ENCODE measurements at regions not wholly inside any gene's neighbourhood (a gene's known extent, or its start where the extent isn't known, plus 50 kb on each side); places are given as distances from the start of the nearest gene placed in this dataset.

GRCh38 chr14:99079061-99079727, 192.8 kb downstream of the BCL11B start:
- 84 to 88% (median 87%) methylated on average over 9 of the region's 9 CpGs for WGBS, 3 donors
- Histone ChIP-seq H3K27me3 (ENCODE audit: control insufficient read depth in 3 of 3, insufficient read depth in 3 of 3, low read length in 3 of 3) (no peaks in the 10 kb centered on the region), H3K27ac (ENCODE audit: low read depth in 1 of 3, low read length in 2 of 3) (no peak overlapping the region), H3K4me3 (ENCODE audit: low read depth in 1 of 3, low read length in 3 of 3) (no peak overlapping the region), H3K36me3 (ENCODE audit: control insufficient read depth in 3 of 3, insufficient read depth in 2 of 3, low read depth in 1 of 3, low read length in 3 of 3) (no peaks in the 10 kb centered on the region), H3K4me1 (ENCODE audit: control insufficient read depth in 3 of 3, insufficient read depth in 2 of 3, low read depth in 1 of 3, low read length in 2 of 3) (no peaks in the 10 kb centered on the region), H3K9me3 (ENCODE audit: control insufficient read depth in 2 of 2, insufficient read depth in 1 of 2, low read depth in 1 of 2, low read length in 1 of 2) (peaks cover 0 to 4% of the 10 kb centered on the region in 2 donors)
- DNase-seq (no peak), FAIRE-seq (no peak)

- FAIRE-seq (no peak), DNase-seq (no peak)
- no peaks in the 10 kb centered on the region for H3K36me3 ChIP-seq (ENCODE audit: control insufficient read depth in 3 of 3, insufficient read depth in 2 of 3, low read depth in 1 of 3, low read length in 3 of 3)
- WGBS, 3 donors = 79 to 85% (median 82%) methylated on average over 3 of the region's 3 CpGs
- no peaks in the 10 kb centered on the region for H3K27me3 ChIP-seq (ENCODE audit: control insufficient read depth in 3 of 3, insufficient read depth in 3 of 3, low read length in 3 of 3)
- no peak overlapping the region for H3K4me3 ChIP-seq (ENCODE audit: low read depth in 1 of 3, low read length in 3 of 3)
- H3K27ac ChIP-seq (ENCODE audit: low read depth in 1 of 3, low read length in 2 of 3) = no peak overlapping the region
- H3K9me3 ChIP-seq (ENCODE audit: control insufficient read depth in 2 of 2, insufficient read depth in 1 of 2, low read depth in 1 of 2, low read length in 1 of 2) = peaks cover 0 to 4% of the 10 kb centered on the region in 2 donors
- H3K4me1 ChIP-seq (ENCODE audit: control insufficient read depth in 3 of 3, insufficient read depth in 2 of 3, low read depth in 1 of 3, low read length in 2 of 3) = no peaks in the 10 kb centered on the region
Observed at GRCh38 chr14:99080306-99080705, 191.7 kb downstream of the BCL11B start.

- Histone ChIP-seq H3K9me3 (ENCODE audit: control insufficient read depth in 2 of 2, insufficient read depth in 1 of 2, low read depth in 1 of 2, low read length in 1 of 2) (peaks cover 0 to 4% of the 10 kb centered on the region in 2 donors), H3K36me3 (ENCODE audit: control insufficient read depth in 3 of 3, insufficient read depth in 2 of 3, low read depth in 1 of 3, low read length in 3 of 3) (no peaks in the 10 kb centered on the region), H3K27ac (ENCODE audit: low read depth in 1 of 3, low read length in 2 of 3) (no peak overlapping the region), H3K4me3 (ENCODE audit: low read depth in 1 of 3, low read length in 3 of 3) (no peak overlapping the region), H3K4me1 (ENCODE audit: control insufficient read depth in 3 of 3, insufficient read depth in 2 of 3, low read depth in 1 of 3, low read length in 2 of 3) (no peaks in the 10 kb centered on the region), H3K27me3 (ENCODE audit: control insufficient read depth in 3 of 3, insufficient read depth in 3 of 3, low read length in 3 of 3) (no peaks in the 10 kb centered on the region)
- FAIRE-seq = no peak
- 86 to 94% (median 93%) methylated on average over 9 of the region's 9 CpGs for WGBS, 3 donors
- no peak for DNase-seq
Observed at GRCh38 chr14:99081156-99081765, 190.7 kb downstream of the BCL11B start.

DNA sequence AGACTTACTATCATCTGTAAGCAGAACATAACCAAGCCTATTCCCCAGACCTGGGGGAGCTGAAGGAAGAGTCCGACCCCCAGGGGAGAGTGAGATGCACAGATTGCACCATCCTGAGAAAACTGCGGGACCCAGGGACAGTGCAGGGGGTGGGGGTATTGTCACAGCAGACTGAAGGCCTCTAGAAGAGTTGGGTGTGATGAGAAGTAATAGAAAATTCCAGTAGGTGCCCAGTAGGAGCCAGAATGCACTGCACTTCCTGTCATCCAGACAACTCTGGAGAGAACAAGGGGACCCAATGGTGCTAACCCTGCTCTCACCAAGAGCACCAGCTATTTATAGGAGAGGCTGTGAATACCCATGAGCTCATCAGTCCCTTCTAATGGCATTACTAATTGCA, 190.1 kb downstream of the BCL11B start:
- Histone ChIP-seq H3K4me1 (ENCODE audit: control insufficient read depth in 3 of 3, insufficient read depth in 2 of 3, low read depth in 1 of 3, low read length in 2 of 3) (no peaks in the 10 kb centered on the region), H3K27me3 (ENCODE audit: control insufficient read depth in 3 of 3, insufficient read depth in 3 of 3, low read length in 3 of 3) (no peaks in the 10 kb centered on the region), H3K27ac (ENCODE audit: low read depth in 1 of 3, low read length in 2 of 3) (no peak overlapping the region), H3K36me3 (ENCODE audit: control insufficient read depth in 3 of 3, insufficient read depth in 2 of 3, low read depth in 1 of 3, low read length in 3 of 3) (no peaks in the 10 kb centered on the region), H3K9me3 (ENCODE audit: control insufficient read depth in 2 of 2, insufficient read depth in 1 of 2, low read depth in 1 of 2, low read length in 1 of 2) (peaks cover 0 to 4% of the 10 kb centered on the region in 2 donors), H3K4me3 (ENCODE audit: low read depth in 1 of 3, low read length in 3 of 3) (no peak overlapping the region)
- WGBS, 3 donors = 85 to 94% (median 86%) methylated on average over 2 of the region's 2 CpGs
- DNase-seq (no peak), FAIRE-seq (no peak)

- H3K4me1 ChIP-seq (ENCODE audit: control insufficient read depth in 3 of 3, insufficient read depth in 2 of 3, low read depth in 1 of 3, low read length in 2 of 3) = no peaks in the 10 kb centered on the region
- no peaks in the 10 kb centered on the region for H3K9me3 ChIP-seq (ENCODE audit: control insufficient read depth in 2 of 2, insufficient read depth in 1 of 2, low read depth in 1 of 2, low read length in 1 of 2)
- no peaks in the 10 kb centered on the region for H3K27me3 ChIP-seq (ENCODE audit: control insufficient read depth in 3 of 3, insufficient read depth in 3 of 3, low read length in 3 of 3)
- no peaks in the 10 kb centered on the region for H3K36me3 ChIP-seq (ENCODE audit: control insufficient read depth in 3 of 3, insufficient read depth in 2 of 3, low read depth in 1 of 3, low read length in 3 of 3)
- 76 to 85% (median 79%) methylated on average over 16 to 17 of the region's 17 CpGs for WGBS, 3 donors
- DNase-seq (no peak), FAIRE-seq (no peak)
- H3K27ac ChIP-seq (ENCODE audit: low read depth in 1 of 3, low read length in 2 of 3) = no peak overlapping the region
- no peak overlapping the region for H3K4me3 ChIP-seq (ENCODE audit: low read depth in 1 of 3, low read length in 3 of 3)
Observed at GRCh38 chr14:99093532-99094517, 178.2 kb downstream of the BCL11B start.

DNA sequence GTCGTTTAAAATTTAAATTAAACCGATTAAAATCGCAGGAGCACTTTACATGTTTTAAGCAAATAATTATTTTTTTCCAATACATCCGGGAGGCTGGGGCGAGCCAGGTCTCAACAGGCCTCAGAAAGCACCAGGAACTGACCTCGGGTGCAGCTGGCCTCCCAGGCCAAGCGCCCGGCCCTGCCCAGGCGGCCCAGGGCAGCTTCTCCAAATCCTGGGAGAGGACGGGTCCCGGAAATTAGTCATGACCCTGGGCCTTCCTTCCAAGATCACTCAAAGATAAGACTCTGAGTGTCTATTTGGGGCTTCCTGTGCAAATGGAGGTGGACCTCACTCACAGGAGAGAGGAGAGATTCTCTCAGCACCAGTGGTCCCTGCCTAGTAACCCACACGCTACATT, 177.1 kb downstream of the BCL11B start:
- WGBS, 3 donors = 89 to 93% (median 92%) methylated on average over 12 of the region's 12 CpGs
- DNase-seq (no peak), FAIRE-seq (no peak)
- Histone ChIP-seq H3K27ac (ENCODE audit: low read depth in 1 of 3, low read length in 2 of 3) (no peak overlapping the region), H3K27me3 (ENCODE audit: control insufficient read depth in 3 of 3, insufficient read depth in 3 of 3, low read length in 3 of 3) (no peaks in the 10 kb centered on the region), H3K9me3 (ENCODE audit: control insufficient read depth in 2 of 2, insufficient read depth in 1 of 2, low read depth in 1 of 2, low read length in 1 of 2) (no peaks in the 10 kb centered on the region), H3K4me1 (ENCODE audit: control insufficient read depth in 3 of 3, insufficient read depth in 2 of 3, low read depth in 1 of 3, low read length in 2 of 3) (no peaks in the 10 kb centered on the region), H3K36me3 (ENCODE audit: control insufficient read depth in 3 of 3, insufficient read depth in 2 of 3, low read depth in 1 of 3, low read length in 3 of 3) (no peaks in the 10 kb centered on the region), H3K4me3 (ENCODE audit: low read depth in 1 of 3, low read length in 3 of 3) (no peak overlapping the region)

- 91 to 96% (median 94%) methylated on average over 2 of the region's 2 CpGs for WGBS, 3 donors
- no peaks in the 10 kb centered on the region for H3K9me3 ChIP-seq (ENCODE audit: control insufficient read depth in 2 of 2, insufficient read depth in 1 of 2, low read depth in 1 of 2, low read length in 1 of 2)
- FAIRE-seq (no peak), DNase-seq (no peak)
- H3K27ac ChIP-seq (ENCODE audit: low read depth in 1 of 3, low read length in 2 of 3) = no peak overlapping the region
- H3K36me3 ChIP-seq (ENCODE audit: control insufficient read depth in 3 of 3, insufficient read depth in 2 of 3, low read depth in 1 of 3, low read length in 3 of 3) = no peaks in the 10 kb centered on the region
- H3K27me3 ChIP-seq (ENCODE audit: control insufficient read depth in 3 of 3, insufficient read depth in 3 of 3, low read length in 3 of 3) = no peaks in the 10 kb centered on the region
- H3K4me3 ChIP-seq (ENCODE audit: low read depth in 1 of 3, low read length in 3 of 3) = no peak overlapping the region
- H3K4me1 ChIP-seq (ENCODE audit: control insufficient read depth in 3 of 3, insufficient read depth in 2 of 3, low read depth in 1 of 3, low read length in 2 of 3) = no peaks in the 10 kb centered on the region
Observed at GRCh38 chr14:99095369-99095768, 176.6 kb downstream of the BCL11B start.

DNA sequence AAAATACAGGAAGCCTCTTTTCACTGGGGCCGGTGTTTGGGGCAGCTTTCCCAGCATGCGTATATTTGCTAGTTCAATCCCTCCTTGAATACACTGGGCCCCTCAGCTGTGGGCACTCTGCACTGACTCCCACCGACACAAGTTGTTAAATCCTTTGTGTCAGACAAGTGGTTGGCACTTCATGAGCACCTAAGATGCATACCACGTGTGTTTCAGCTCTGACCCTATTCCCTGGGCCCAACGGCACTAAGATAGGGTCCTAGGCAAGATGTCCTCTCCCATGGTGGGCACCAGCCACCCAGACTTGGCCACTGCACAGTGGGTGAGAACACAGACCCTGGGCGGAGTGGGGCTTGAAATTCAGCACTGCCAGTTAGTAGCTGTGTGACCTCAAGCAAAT, 173.8 kb downstream of the BCL11B start:
- no peaks in the 10 kb centered on the region for H3K9me3 ChIP-seq (ENCODE audit: control insufficient read depth in 2 of 2, insufficient read depth in 1 of 2, low read depth in 1 of 2, low read length in 1 of 2)
- no peak overlapping the region for H3K4me3 ChIP-seq (ENCODE audit: low read depth in 1 of 3, low read length in 3 of 3)
- no peaks in the 10 kb centered on the region for H3K27me3 ChIP-seq (ENCODE audit: control insufficient read depth in 3 of 3, insufficient read depth in 3 of 3, low read length in 3 of 3)
- no peak overlapping the region for H3K27ac ChIP-seq (ENCODE audit: low read depth in 1 of 3, low read length in 2 of 3)
- no peaks in the 10 kb centered on the region for H3K4me1 ChIP-seq (ENCODE audit: control insufficient read depth in 3 of 3, insufficient read depth in 2 of 3, low read depth in 1 of 3, low read length in 2 of 3)
- no peak for FAIRE-seq
- WGBS, 3 donors = 87 to 91% (median 89%) methylated on average over 6 of the region's 6 CpGs
- no peaks in the 10 kb centered on the region for H3K36me3 ChIP-seq (ENCODE audit: control insufficient read depth in 3 of 3, insufficient read depth in 2 of 3, low read depth in 1 of 3, low read length in 3 of 3)
- no peak for DNase-seq
